CD14-positive monocyte (primary cell): ENCODE measurements at regions not wholly inside any gene's neighbourhood (a gene's known extent, or its start where the extent isn't known, plus 50 kb on each side); places are given as distances from the start of the nearest gene placed in this dataset. TPM values are rescaled to one million over a fixed set of nuclear protein-coding genes. Genes with fewer than 3 reads are reported as not detected.

Experiments used
- DNase-seq, 3 donors: peaks; one replicate each; pipeline ENCODE4 v3.0.0-alpha.2; 2011 to 2022
- H2AFZ ChIP-seq: 2 replicates; pipeline ENCODE4 v1.6.0; 2012; ENCODE audit warnings: mild to moderate bottlenecking, low read depth, low read length, inconsistent platforms; ENCODE audit not compliant: insufficient read depth, poor library complexity, severe bottlenecking
- H3K27ac ChIP-seq, 2 donors: 1 replicate in 1 of 2; 2 replicates in 1 of 2; pipeline ENCODE4 v1.5.1; 2012 to 2013; ENCODE audit warnings: low read length in 2 of 2, control low read depth in 1 of 2, inconsistent platforms in 1 of 2, low read depth in 1 of 2, mild to moderate bottlenecking in 1 of 2
- H3K27me3 ChIP-seq, 2 donors: one replicate each; pipeline versions ENCODE4 v1.6.0 to v1.6.1; 2011 to 2013; ENCODE audit warnings: low read length in 2 of 2; ENCODE audit not compliant: control insufficient read depth in 2 of 2, insufficient read depth in 2 of 2
- H3K36me3 ChIP-seq, 2 donors: replicated peaks in 1 of 2; 1 replicate in 1 of 2; 2 replicates in 1 of 2; pipeline versions ENCODE4 v1.5.1 to v1.6.1; 2012 to 2013; ENCODE audit warnings: low read length in 2 of 2, control low read depth in 1 of 2, inconsistent platforms in 1 of 2, mild to moderate bottlenecking in 1 of 2; ENCODE audit not compliant: insufficient read depth in 2 of 2, control insufficient read depth in 1 of 2
- H3K4me1 ChIP-seq, 2 donors: 1 replicate in 1 of 2; 2 replicates in 1 of 2; pipeline versions ENCODE4 v1.5.1 to v1.6.1; 2012 to 2013; ENCODE audit warnings: low read length in 2 of 2, control low read depth in 1 of 2, inconsistent platforms in 1 of 2, mild to moderate bottlenecking in 1 of 2, moderate library complexity in 1 of 2; ENCODE audit not compliant: insufficient read depth in 2 of 2, control insufficient read depth in 1 of 2
- H3K4me2 ChIP-seq: replicated peaks from 2 replicates; pipeline ENCODE3; 2012; ENCODE audit warnings: low read length, moderate library complexity, mild to moderate bottlenecking; ENCODE audit not compliant: poor library complexity, severe bottlenecking; ENCODE audit errors: extremely low read depth
- H3K4me3 ChIP-seq, 3 experiments: fragments of 200-600 bp in 1 of 3; sonication (generic) in 1 of 3; replicated peaks in 1 of 3; 1 replicate in 2 of 3; 2 replicates in 1 of 3; pipeline ENCODE4 v1.5.1; 2011 to 2013; ENCODE audit warnings: low read length in 3 of 3, mild to moderate bottlenecking in 3 of 3, control low read depth in 2 of 3, low read depth in 2 of 3, inconsistent platforms in 1 of 3, moderate library complexity in 1 of 3
- H3K79me2 ChIP-seq: 2 replicates; pipeline ENCODE4 v1.6.0; 2012; ENCODE audit warnings: mild to moderate bottlenecking, control low read depth, inconsistent platforms, low read length, moderate library complexity; ENCODE audit not compliant: insufficient read depth
- H3K9ac ChIP-seq: 2 replicates; pipeline ENCODE4 v1.6.0; 2017; ENCODE audit warnings: low read length, mild to moderate bottlenecking; ENCODE audit not compliant: insufficient read depth, poor library complexity, severe bottlenecking
- H3K9me3 ChIP-seq, 2 donors: replicated peaks in 1 of 2; 1 replicate in 1 of 2; 2 replicates in 1 of 2; pipeline versions ENCODE4 v1.5.1 to v1.6.1; 2012 to 2013; ENCODE audit warnings: low read length in 2 of 2, control low read depth in 1 of 2; ENCODE audit not compliant: control insufficient read depth in 1 of 2, insufficient read depth in 1 of 2
- H4K20me1 ChIP-seq: 2 replicates; pipeline ENCODE4 v1.6.0; 2012; ENCODE audit warnings: mild to moderate bottlenecking, low read length, control low read depth, moderate library complexity; ENCODE audit not compliant: insufficient read depth
- H3K27ac Mint-ChIP-seq, 7 donors: one replicate each; pipeline ENCODE4 v1.8.0; 2020; ENCODE audit warnings: mild to moderate bottlenecking in 7 of 7, mixed read lengths in 7 of 7, moderate library complexity in 6 of 7, inconsistent platforms in 2 of 7
- H3K27me3 Mint-ChIP-seq, 3 donors: one replicate each; pipeline ENCODE4 v1.8.0; 2021 to 2022; ENCODE audit warnings: low read depth in 3 of 3, mild to moderate bottlenecking in 3 of 3, mixed read lengths in 3 of 3, moderate library complexity in 3 of 3, inconsistent platforms in 1 of 3
- H3K36me3 Mint-ChIP-seq, 2 donors: one replicate each; pipeline ENCODE4 v1.8.0; 2020; ENCODE audit warnings: mixed read lengths in 2 of 2, inconsistent platforms in 1 of 2, mild to moderate bottlenecking in 1 of 2
- H3K4me1 Mint-ChIP-seq: one replicate; pipeline ENCODE4 v1.8.0; 2020; ENCODE audit warnings: mild to moderate bottlenecking, mixed read lengths
- H3K4me3 Mint-ChIP-seq, 2 donors: one replicate each; pipeline ENCODE4 v1.8.0; 2020; ENCODE audit warnings: mild to moderate bottlenecking in 2 of 2, mixed read lengths in 2 of 2, moderate library complexity in 1 of 2
- H3K9me3 Mint-ChIP-seq, 7 donors: one replicate each; pipeline ENCODE4 v1.8.0; 2020 to 2022; ENCODE audit warnings: mixed read lengths in 7 of 7, mild to moderate bottlenecking in 6 of 7, moderate library complexity in 6 of 7, inconsistent platforms in 2 of 7
- WGBS: methylation state at CpG from one replicate; pipeline ENCODE4 v1.1.5; 2013; ENCODE audit warnings: missing lambda C conversion rate; ENCODE audit not compliant: insufficient coverage; 5-methylcytosine and 5-hydroxymethylcytosine counted together
- intact Hi-C, 2 donors: fragments of 100-400 bp; cut with micrococcal nuclease; formaldehyde crosslinking; loops; one replicate each; pipeline versions ENCODE4 v1.15.0 to v1.15.1; 2023
- small RNA-seq: library from RNA; depleted of rRNA; stranded (forward); fragments of <200 nt; gene quantifications from one replicate; pipeline ENCODE3, GENCODE V24; 2012; ENCODE audit warnings: low read depth; ENCODE audit not compliant: insufficient read length
- TF ChIP-seq, protein P1 (sequence below): fragments of 200-600 bp; IDR thresholded peaks from one replicate; pipeline ENCODE4 v1.8.0; 2022; ENCODE audit warnings: antibody characterized with exemption, mild to moderate bottlenecking

DNA sequence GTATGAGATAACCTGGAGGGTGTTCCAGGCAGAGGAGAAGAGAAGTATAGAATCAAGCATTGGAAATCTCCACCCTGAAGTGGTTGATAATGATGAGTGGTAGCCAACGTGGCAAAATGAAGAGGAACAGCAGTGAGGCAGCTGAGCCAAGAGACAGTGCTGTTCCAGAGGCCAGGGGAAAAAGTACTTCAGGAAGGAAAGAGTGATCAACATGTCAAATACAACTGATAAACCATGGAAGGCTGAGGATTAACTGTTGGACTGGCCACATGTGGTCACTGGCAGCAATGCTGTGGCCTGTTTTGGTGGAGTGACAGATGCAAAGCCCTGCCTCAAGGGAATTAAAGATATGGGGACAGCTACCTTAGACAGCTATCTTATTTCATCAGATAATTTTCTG lies 51.9 kb upstream of the RMP24 start:
- TF ChIP-seq, protein P1, sequence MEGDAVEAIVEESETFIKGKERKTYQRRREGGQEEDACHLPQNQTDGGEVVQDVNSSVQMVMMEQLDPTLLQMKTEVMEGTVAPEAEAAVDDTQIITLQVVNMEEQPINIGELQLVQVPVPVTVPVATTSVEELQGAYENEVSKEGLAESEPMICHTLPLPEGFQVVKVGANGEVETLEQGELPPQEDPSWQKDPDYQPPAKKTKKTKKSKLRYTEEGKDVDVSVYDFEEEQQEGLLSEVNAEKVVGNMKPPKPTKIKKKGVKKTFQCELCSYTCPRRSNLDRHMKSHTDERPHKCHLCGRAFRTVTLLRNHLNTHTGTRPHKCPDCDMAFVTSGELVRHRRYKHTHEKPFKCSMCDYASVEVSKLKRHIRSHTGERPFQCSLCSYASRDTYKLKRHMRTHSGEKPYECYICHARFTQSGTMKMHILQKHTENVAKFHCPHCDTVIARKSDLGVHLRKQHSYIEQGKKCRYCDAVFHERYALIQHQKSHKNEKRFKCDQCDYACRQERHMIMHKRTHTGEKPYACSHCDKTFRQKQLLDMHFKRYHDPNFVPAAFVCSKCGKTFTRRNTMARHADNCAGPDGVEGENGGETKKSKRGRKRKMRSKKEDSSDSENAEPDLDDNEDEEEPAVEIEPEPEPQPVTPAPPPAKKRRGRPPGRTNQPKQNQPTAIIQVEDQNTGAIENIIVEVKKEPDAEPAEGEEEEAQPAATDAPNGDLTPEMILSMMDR = no peak

More for the DNA sequence above, 51.9 kb upstream of the RMP24 start:
- DNase-seq = no peak
- Mint-ChIP-seq H3K9me3 (no peaks in the 10 kb centered on the region), H3K36me3 (no peaks in the 10 kb centered on the region), H3K4me3 (no peak overlapping the region), H3K27me3 (peaks cover 6 to 10% (median 9%) of the 10 kb centered on the region in 3 donors), H3K27ac (no peak overlapping the region), H3K4me1 (no peaks in the 10 kb centered on the region)
- Histone ChIP-seq H3K36me3 (no peaks in the 10 kb centered on the region), H3K79me2 (no peaks in the 10 kb centered on the region), H2AFZ (no peak overlapping the region), H3K4me3 (no peak overlapping the region), H3K27me3 (peaks cover 5 to 7% of the 10 kb centered on the region in 2 donors), H3K9ac (no peak overlapping the region), H3K27ac (no peak overlapping the region), H3K9me3 (no peaks in the 10 kb centered on the region), H3K4me2 (no peak overlapping the region), H4K20me1 (no peaks in the 10 kb centered on the region), H3K4me1 (no peaks in the 10 kb centered on the region)
- intact Hi-C loops = no loop called here
- 46% methylated on average over 1 of the region's 1 CpG for WGBS

Small RNA genes lying in the stretch of these regions (small RNA-seq; reads per million reads assigned to genes)
- not detected for gene MIR187
